Gastrocnemius medialis (tissue), 4 donors: ENCODE measurements at regions not wholly inside any gene's neighbourhood (a gene's known extent, or its start where the extent isn't known, plus 50 kb on each side); places are given as distances from the start of the nearest gene placed in this dataset.

Experiments
- CTCF ChIP-seq, 5 experiments: fragments of 450-650 bp in 3 of 5; fragments of 200-600 bp in 2 of 5; sonication (generic) in 2 of 5; IDR thresholded peaks in 4 of 5; conservative IDR thresholded peaks in 1 of 5; 1 replicate in 4 of 5; 2 replicates in 1 of 5; pipeline ENCODE4 v1.5.1; 2016 to 2019; ENCODE audit warnings: antibody characterized with exemption in 5 of 5, mild to moderate bottlenecking in 3 of 5, moderate library complexity in 3 of 5
- POLR2A ChIP-seq, 2 donors: fragments of 450-650 bp; IDR thresholded peaks; one replicate each; pipeline ENCODE4 v1.6.1; 2017; ENCODE audit warnings: antibody characterized with exemption in 2 of 2, mild to moderate bottlenecking in 2 of 2, moderate library complexity in 2 of 2

GRCh38 chr12:58670623-58671022 is 249.7 kb downstream of the LRIG3 start:
- TF ChIP-seq CTCF (IDR thresholded peaks at IDR 0.05 in 4 of 5, conservative IDR thresholded peaks at IDR 0.05 in 1 of 5), result no peak
- TF ChIP-seq POLR2A (IDR thresholded peaks at IDR 0.05), result no peak
